Endothelial cell of umbilical vein (primary cell): ENCODE measurements at regions not wholly inside any gene's neighbourhood (a gene's known extent, or its start where the extent isn't known, plus 50 kb on each side); places are given as distances from the start of the nearest gene placed in this dataset.

Source experiments
- CTCF ChIP-seq, 2 donors: IDR thresholded peaks; 1 replicate in 1 of 2; 2 replicates in 1 of 2; pipeline ENCODE4 v1.5.1; 2011; ENCODE audit warnings: low read length in 2 of 2, mild to moderate bottlenecking in 2 of 2, moderate library complexity in 2 of 2, control low read depth in 1 of 2, inconsistent platforms in 1 of 2, low read depth in 1 of 2; ENCODE audit not compliant: insufficient read depth in 1 of 2; ENCODE audit errors: extremely low read depth in 1 of 2
- FOS ChIP-seq: IDR thresholded peaks from 2 replicates; pipeline ENCODE4 v1.6.1; 2011; ENCODE audit warnings: mild to moderate bottlenecking, low read length, moderate library complexity, borderline replicate concordance; ENCODE audit not compliant: insufficient read depth
- JUN ChIP-seq: IDR thresholded peaks from 2 replicates; pipeline ENCODE4 v1.6.1; 2011; ENCODE audit warnings: borderline replicate concordance, low read depth; ENCODE audit not compliant: insufficient read length, insufficient read depth
- MAX ChIP-seq: IDR thresholded peaks from 2 replicates; pipeline ENCODE4 v1.6.1; 2011; ENCODE audit not compliant: insufficient read depth, insufficient read length
- POLR2A ChIP-seq: IDR thresholded peaks from 2 replicates; pipeline ENCODE4 v1.6.1; 2012; ENCODE audit warnings: low read depth, mild to moderate bottlenecking, control low read depth, low read length
- POLR2AphosphoS5 ChIP-seq: IDR thresholded peaks from 2 replicates; pipeline ENCODE4 v1.6.1; 2012; ENCODE audit warnings: low read depth, mild to moderate bottlenecking, control low read depth, low read length, moderate library complexity; ENCODE audit not compliant: insufficient read depth

GRCh38 chr20:60962367-60963045, 289.6 kb upstream of the CDH4 start:
- TF ChIP-seq CTCF (IDR thresholded peaks at IDR 0.05; ENCODE audit: extremely low read depth in 1 of 2, insufficient read depth in 1 of 2, low read depth in 1 of 2, low read length in 2 of 2) (no peak), POLR2AphosphoS5 (no peak), JUN (no peak), POLR2A (no peak), FOS (no peak), MAX (no peak)
